Vagina (tissue), 2 donors: ENCODE measurements at regions not wholly inside any gene's neighbourhood (a gene's known extent, or its start where the extent isn't known, plus 50 kb on each side); places are given as distances from the start of the nearest gene placed in this dataset.

Experiments
- DNase-seq, 2 donors: peaks; one replicate each; pipeline ENCODE4 v3.0.0-alpha.2; 2017; ENCODE audit errors: extremely low spot score in 2 of 2
- H3K27ac ChIP-seq: fragments of 200-600 bp; sonication (generic); one replicate; pipeline ENCODE4 v1.5.1; 2019
- H3K27me3 ChIP-seq: fragments of 200-600 bp; sonication (generic); one replicate; pipeline ENCODE4 v1.5.1; 2019
- H3K36me3 ChIP-seq, 2 donors: fragments of 200-600 bp; sonication (generic); one replicate each; pipeline ENCODE4 v1.5.1; 2017 to 2019
- H3K4me1 ChIP-seq: fragments of 200-600 bp; sonication (generic); one replicate; pipeline ENCODE4 v1.5.1; 2019
- H3K4me3 ChIP-seq, 2 donors: fragments of 200-600 bp; sonication (generic); 1 replicate in 1 of 2; 2 replicates in 1 of 2; pipeline ENCODE4 v1.5.1; 2016 to 2019
- H3K9me3 ChIP-seq: fragments of 200-600 bp; sonication (generic); one replicate; pipeline ENCODE4 v1.5.1; 2019
- CTCF ChIP-seq, 3 experiments: fragments of 450-650 bp in 2 of 3; fragments of 200-600 bp in 1 of 3; sonication (generic) in 1 of 3; IDR thresholded peaks; one replicate each; pipeline ENCODE4 v1.5.1; 2017 to 2019; ENCODE audit warnings: antibody characterized with exemption in 3 of 3, mild to moderate bottlenecking in 2 of 3, moderate library complexity in 2 of 3
- POLR2A ChIP-seq, 2 donors: fragments of 450-650 bp; IDR thresholded peaks; one replicate each; pipeline ENCODE4 v1.6.1; 2017; ENCODE audit warnings: antibody characterized with exemption in 2 of 2, mild to moderate bottlenecking in 2 of 2, moderate library complexity in 2 of 2
- POLR2AphosphoS5 ChIP-seq, 2 donors: sonication (generic); formaldehyde crosslinking; IDR thresholded peaks; one replicate each; pipeline ENCODE4 v1.9.0; 2017; ENCODE audit warnings: antibody characterized with exemption in 2 of 2, mild to moderate bottlenecking in 2 of 2, low read depth in 1 of 2; ENCODE audit not compliant: insufficient read depth in 1 of 2
- intact Hi-C: fragments of 100-400 bp; cut with DNase I; formaldehyde crosslinking; loops from one replicate; pipeline ENCODE4 v1.15.1; 2023

DNA sequence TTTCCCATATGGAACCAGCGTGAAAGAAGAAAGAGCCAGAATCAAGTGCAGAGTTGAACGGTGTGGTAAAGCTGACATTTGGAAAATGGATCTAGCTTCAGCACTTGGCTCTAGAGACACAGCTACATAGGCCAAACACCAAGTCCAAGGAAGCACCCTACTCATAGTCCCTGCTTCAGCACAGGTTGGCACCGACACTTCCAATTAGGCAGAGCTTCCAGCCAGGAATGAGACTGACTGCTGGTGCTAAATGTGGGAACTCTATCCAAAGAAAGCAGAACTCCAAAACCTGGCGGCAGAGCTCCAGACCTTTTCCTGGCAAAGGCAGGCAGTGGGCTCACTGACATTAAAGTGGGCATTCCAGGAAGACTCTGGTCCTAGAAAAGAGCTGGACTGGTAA, 125.4 kb upstream of the CTNNA2 start:
- intact Hi-C loops = no loop called here
- H3K4me3 ChIP-seq = no peak overlapping the region
- H3K36me3 ChIP-seq = no peaks in the 10 kb centered on the region
- no peaks in the 10 kb centered on the region for H3K27me3 ChIP-seq
- H3K4me1 ChIP-seq = no peaks in the 10 kb centered on the region
- H3K9me3 ChIP-seq = no peaks in the 10 kb centered on the region
- no peak for DNase-seq
- TF ChIP-seq CTCF (IDR thresholded peaks at IDR 0.05) = no peak
- TF ChIP-seq POLR2AphosphoS5 (IDR thresholded peaks at IDR 0.05; ENCODE audit: insufficient read depth in 1 of 2, low read depth in 1 of 2) = no peak
- no peak for TF ChIP-seq POLR2A (IDR thresholded peaks at IDR 0.05)
- no peak overlapping the region for H3K27ac ChIP-seq

DNA sequence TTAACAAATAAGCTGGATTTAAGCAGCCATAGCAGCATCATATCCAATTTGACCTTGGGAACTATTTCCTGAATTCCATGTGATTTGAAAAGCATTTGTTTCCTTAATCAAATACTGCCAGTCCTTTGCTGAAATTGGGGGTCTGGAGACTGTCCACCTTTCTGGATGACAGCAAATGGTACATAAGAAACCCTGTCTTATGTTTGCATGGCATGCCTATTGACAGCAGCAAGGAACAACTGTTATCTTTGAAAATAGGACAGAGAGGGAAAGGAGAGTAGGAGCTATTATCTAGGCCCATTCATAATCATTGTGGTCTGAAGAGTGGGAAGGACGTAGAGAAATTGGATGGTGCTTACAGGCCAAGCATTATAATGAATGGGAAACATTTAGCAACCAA, 129.2 kb upstream of the CTNNA2 start:
- no peak overlapping the region for H3K27ac ChIP-seq
- no peak for DNase-seq

DNA sequence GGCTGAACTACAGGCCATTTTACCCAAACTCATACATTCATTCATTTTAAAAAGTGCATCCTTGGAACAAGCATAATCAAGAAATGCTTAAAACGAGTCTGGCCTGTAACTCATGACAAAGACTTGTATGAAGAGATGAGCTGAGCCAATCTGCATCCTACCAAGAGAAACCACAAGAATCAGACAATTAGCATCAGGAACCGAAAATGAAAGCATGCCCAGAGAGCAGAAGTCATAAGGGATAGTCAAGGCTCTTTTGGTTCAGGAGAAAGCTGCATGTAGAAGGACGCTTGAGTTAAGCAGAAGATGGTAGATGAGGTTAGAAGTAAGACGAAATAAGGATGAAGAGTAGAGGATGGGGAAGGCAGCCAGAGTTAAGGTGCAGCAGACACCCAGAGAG, 137.0 kb upstream of the CTNNA2 start:
- Histone ChIP-seq H3K9me3 (no peaks in the 10 kb centered on the region), H3K4me3 (no peak overlapping the region), H3K27ac (no peak overlapping the region), H3K4me1 (no peaks in the 10 kb centered on the region), H3K36me3 (no peaks in the 10 kb centered on the region), H3K27me3 (no peaks in the 10 kb centered on the region)
- DNase-seq = no peak
- TF ChIP-seq POLR2AphosphoS5 (IDR thresholded peaks at IDR 0.05; ENCODE audit: insufficient read depth in 1 of 2, low read depth in 1 of 2) = no peak
- TF ChIP-seq CTCF (IDR thresholded peaks at IDR 0.05) = no peak
- TF ChIP-seq POLR2A (IDR thresholded peaks at IDR 0.05) = no peak
- intact Hi-C loops = no loop called here

More for the DNA sequence above, 129.2 kb upstream of the CTNNA2 start:
- Histone ChIP-seq H3K36me3 (no peaks in the 10 kb centered on the region), H3K4me3 (no peak overlapping the region), H3K27me3 (no peaks in the 10 kb centered on the region), H3K4me1 (no peaks in the 10 kb centered on the region), H3K9me3 (no peaks in the 10 kb centered on the region)
- intact Hi-C loops = no loop called here
- TF ChIP-seq POLR2A (IDR thresholded peaks at IDR 0.05) = no peak
- TF ChIP-seq CTCF (IDR thresholded peaks at IDR 0.05) = no peak
- TF ChIP-seq POLR2AphosphoS5 (IDR thresholded peaks at IDR 0.05; ENCODE audit: insufficient read depth in 1 of 2, low read depth in 1 of 2) = no peak

- intact Hi-C loops = no loop called here
- Histone ChIP-seq H3K27me3 (no peaks in the 10 kb centered on the region), H3K27ac (no peak overlapping the region), H3K36me3 (no peaks in the 10 kb centered on the region), H3K4me1 (no peaks in the 10 kb centered on the region), H3K9me3 (no peaks in the 10 kb centered on the region), H3K4me3 (no peak overlapping the region)
- no peak for DNase-seq
- TF ChIP-seq CTCF (IDR thresholded peaks at IDR 0.05) = no peak
- no peak for TF ChIP-seq POLR2A (IDR thresholded peaks at IDR 0.05)
- TF ChIP-seq POLR2AphosphoS5 (IDR thresholded peaks at IDR 0.05; ENCODE audit: insufficient read depth in 1 of 2, low read depth in 1 of 2) = no peak
Measured at GRCh38 chr2:79373358-79374130, 139.3 kb upstream of the CTNNA2 start.

- H3K27me3 ChIP-seq = no peaks in the 10 kb centered on the region
Measured at GRCh38 chr2:79370976-79371538, 141.8 kb upstream of the CTNNA2 start.

More at GRCh38 chr2:79370976-79371538, 141.8 kb upstream of the CTNNA2 start:
- H3K9me3 ChIP-seq = no peaks in the 10 kb centered on the region
- no peak overlapping the region for H3K27ac ChIP-seq
- H3K4me3 ChIP-seq = no peak overlapping the region
- no peak for DNase-seq
- TF ChIP-seq POLR2AphosphoS5 (IDR thresholded peaks at IDR 0.05; ENCODE audit: insufficient read depth in 1 of 2, low read depth in 1 of 2) = no peak
- intact Hi-C loops = no loop called here
- no peaks in the 10 kb centered on the region for H3K36me3 ChIP-seq
- no peaks in the 10 kb centered on the region for H3K4me1 ChIP-seq
